Tibial nerve (tissue), 3 donors: ENCODE measurements at regions not wholly inside any gene's neighbourhood (a gene's known extent, or its start where the extent isn't known, plus 50 kb on each side); places are given as distances from the start of the nearest gene placed in this dataset.

Experiments used
- CTCF ChIP-seq, 5 experiments: fragments of 200-600 bp in 3 of 5; fragments of 450-650 bp in 2 of 5; sonication (generic) in 3 of 5; IDR thresholded peaks; one replicate each; pipeline ENCODE4 v1.5.1; 2016 to 2019; ENCODE audit warnings: antibody characterized with exemption in 5 of 5, mild to moderate bottlenecking in 3 of 5, moderate library complexity in 2 of 5
- POLR2A ChIP-seq, 2 donors: fragments of 450-650 bp; IDR thresholded peaks; one replicate each; pipeline ENCODE4 v1.6.1; 2017; ENCODE audit warnings: antibody characterized with exemption in 2 of 2, mild to moderate bottlenecking in 2 of 2, moderate library complexity in 2 of 2

- no peak for TF ChIP-seq POLR2A (IDR thresholded peaks at IDR 0.05)
- no peak for TF ChIP-seq CTCF (IDR thresholded peaks at IDR 0.05)
Measured at GRCh38 chr16:48912360-48912759, 302.4 kb upstream of the N4BP1 start.
